BLaER1 treated with 17β-estradiol and CSF1 and Interleukin-3, amounts not matched to agents 10 nM and 100 nM (cell line): ENCODE measurements at regions not wholly inside any gene's neighbourhood (a gene's known extent, or its start where the extent isn't known, plus 50 kb on each side); places are given as distances from the start of the nearest gene placed in this dataset.

Source experiments
- H3K27ac ChIP-seq, 11 experiments: shearing (Covaris generic); formaldehyde crosslinking; 2 replicates each; pipeline ENCODE4 v1.8.1; 2022
- H3K27me3 ChIP-seq, 11 experiments: shearing (Covaris generic); formaldehyde crosslinking; 2 replicates each; pipeline ENCODE4 v1.8.1; 2022
- H3K36me3 ChIP-seq, 11 experiments: shearing (Covaris generic); formaldehyde crosslinking; 2 replicates each; pipeline ENCODE4 v1.8.1; 2022
- H3K4me1 ChIP-seq, 10 experiments: shearing (Covaris generic); formaldehyde crosslinking; 2 replicates each; pipeline ENCODE4 v1.8.1; 2022
- H3K4me2 ChIP-seq, 11 experiments: shearing (Covaris generic); formaldehyde crosslinking; 2 replicates each; pipeline ENCODE4 v1.8.1; 2022
- H3K4me3 ChIP-seq, 10 experiments: shearing (Covaris generic); formaldehyde crosslinking; 2 replicates each; pipeline ENCODE4 v1.8.1; 2022
- H3K9ac ChIP-seq, 11 experiments: shearing (Covaris generic); formaldehyde crosslinking; 2 replicates each; pipeline ENCODE4 v1.8.1; 2022
- H3K9me3 ChIP-seq, 11 experiments: shearing (Covaris generic); formaldehyde crosslinking; replicated peaks in 1 of 11; 2 replicates each; pipeline ENCODE4 v1.8.1; 2022
- H4K20me1 ChIP-seq, 11 experiments: shearing (Covaris generic); formaldehyde crosslinking; 2 replicates each; pipeline ENCODE4 v1.8.1; 2022
- Cebpa-rat ChIP-seq, 11 experiments: shearing (Covaris generic); IDR thresholded peaks; 2 replicates each; pipeline ENCODE4 v1.8.1; 2022

GRCh38 chr19:31772915-31773314, 423.7 kb upstream of the TSHZ3 start:
- H3K4me2 ChIP-seq = no peak overlapping the region
- H3K9me3 ChIP-seq = no peaks in the 10 kb centered on the region
- H3K27me3 ChIP-seq = no peaks in the 10 kb centered on the region
- no peak overlapping the region for H3K9ac ChIP-seq
- no peaks in the 10 kb centered on the region for H3K4me1 ChIP-seq
- H3K27ac ChIP-seq = no peak overlapping the region
- no peaks in the 10 kb centered on the region for H4K20me1 ChIP-seq
- no peak for TF ChIP-seq Cebpa-rat (IDR thresholded peaks at IDR 0.05)
- H3K4me3 ChIP-seq = no peak overlapping the region
- H3K36me3 ChIP-seq = no peaks in the 10 kb centered on the region

DNA sequence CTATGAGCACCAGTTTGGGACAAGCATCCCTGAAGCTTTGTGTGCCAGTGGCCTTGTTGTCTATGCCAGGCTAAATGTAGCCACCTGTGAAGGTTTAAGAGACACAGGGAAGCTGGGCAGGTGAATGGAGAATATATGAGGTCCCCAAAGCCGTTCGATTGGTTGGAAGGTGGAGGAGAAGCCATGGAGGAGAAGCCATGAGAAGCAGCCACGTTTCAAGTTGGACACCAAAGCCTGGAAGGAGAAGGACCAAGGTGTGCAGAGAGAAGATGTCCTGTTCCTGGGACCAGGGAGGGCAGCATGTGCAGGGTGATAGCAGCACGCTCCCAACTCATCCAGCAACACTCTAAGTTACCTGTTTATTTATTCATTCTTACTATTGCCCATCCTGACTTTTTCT, 432.3 kb upstream of the TSHZ3 start:
- Histone ChIP-seq H3K4me2 (no peak overlapping the region), H3K9ac (no peak overlapping the region)

DNA sequence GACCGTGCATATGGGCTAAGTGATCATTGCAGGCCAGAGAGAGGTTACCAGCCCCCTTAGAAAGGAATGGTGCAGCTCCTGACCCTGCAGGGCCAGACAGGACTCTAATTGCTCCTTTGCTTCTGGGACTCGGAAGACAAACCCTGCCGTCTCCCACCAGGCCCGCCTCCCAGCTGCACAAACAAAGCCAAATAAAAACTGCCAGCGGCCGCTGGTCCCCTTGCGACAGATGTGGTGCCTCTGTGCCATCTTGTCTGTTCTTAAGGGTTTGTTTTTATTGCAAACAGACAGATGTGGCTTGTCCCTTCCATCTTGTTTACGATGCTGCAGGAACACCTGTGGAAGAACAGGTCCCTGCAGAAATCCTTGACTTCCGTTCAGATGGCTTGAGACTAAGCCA, 434.4 kb upstream of the TSHZ3 start:
- no peak for TF ChIP-seq Cebpa-rat (IDR thresholded peaks at IDR 0.05)
- no peak overlapping the region for H3K4me2 ChIP-seq

More for the DNA sequence above, 432.3 kb upstream of the TSHZ3 start:
- Histone ChIP-seq H3K27me3 (no peaks in the 10 kb centered on the region), H3K36me3 (no peaks in the 10 kb centered on the region), H4K20me1 (no peaks in the 10 kb centered on the region), H3K4me1 (peaks cover 0 to 8% (median 0%) of the 10 kb centered on the region in 10 experiments; a peak in 2 of 20 replicates), H3K4me3 (no peak overlapping the region), H3K9me3 (no peaks in the 10 kb centered on the region), H3K27ac (no peak overlapping the region)
- no peak for TF ChIP-seq Cebpa-rat (IDR thresholded peaks at IDR 0.05)

GRCh38 chr19:31784671-31785101, 435.4 kb upstream of the TSHZ3 start:
- no peak overlapping the region for H3K4me2 ChIP-seq
- no peak overlapping the region for H3K27ac ChIP-seq
- H3K9me3 ChIP-seq = no peaks in the 10 kb centered on the region
- H3K27me3 ChIP-seq = no peaks in the 10 kb centered on the region
- TF ChIP-seq Cebpa-rat (IDR thresholded peaks at IDR 0.05) = no peak
- H4K20me1 ChIP-seq = no peaks in the 10 kb centered on the region
- no peaks in the 10 kb centered on the region for H3K36me3 ChIP-seq
- no peak overlapping the region for H3K9ac ChIP-seq
- H3K4me1 ChIP-seq = peaks cover 0 to 8% (median 0%) of the 10 kb centered on the region in 10 experiments; a peak in 2 of 20 replicates
- no peak overlapping the region for H3K4me3 ChIP-seq

More for the DNA sequence above, 434.4 kb upstream of the TSHZ3 start:
- Histone ChIP-seq H3K9me3 (no peaks in the 10 kb centered on the region), H3K9ac (no peak overlapping the region), H3K36me3 (no peaks in the 10 kb centered on the region), H3K4me3 (no peak overlapping the region), H3K27me3 (no peaks in the 10 kb centered on the region), H3K4me1 (peaks cover 0 to 8% (median 0%) of the 10 kb centered on the region in 10 experiments; a peak in 2 of 20 replicates), H3K27ac (no peak overlapping the region), H4K20me1 (no peaks in the 10 kb centered on the region)

GRCh38 chr19:31801611-31802010, 452.4 kb upstream of the TSHZ3 start:
- Histone ChIP-seq H3K27me3 (no peaks in the 10 kb centered on the region), H3K9me3 (peaks cover 0 to 5% (median 0%) of the 10 kb centered on the region in 11 experiments; a peak in 2 of 22 replicates), H3K4me3 (no peak overlapping the region), H3K36me3 (no peaks in the 10 kb centered on the region), H3K4me1 (no peaks in the 10 kb centered on the region), H3K9ac (no peak overlapping the region), H3K4me2 (no peak overlapping the region), H3K27ac (no peak overlapping the region), H4K20me1 (no peaks in the 10 kb centered on the region)
- TF ChIP-seq Cebpa-rat (IDR thresholded peaks at IDR 0.05) = no peak

GRCh38 chr19:31803835-31804446, 454.7 kb upstream of the TSHZ3 start:
- H3K4me1 ChIP-seq = no peaks in the 10 kb centered on the region
- H3K36me3 ChIP-seq = no peaks in the 10 kb centered on the region
- no peaks in the 10 kb centered on the region for H3K9me3 ChIP-seq
- H4K20me1 ChIP-seq = no peaks in the 10 kb centered on the region
- no peak overlapping the region for H3K27ac ChIP-seq
- no peak overlapping the region for H3K4me2 ChIP-seq
- TF ChIP-seq Cebpa-rat (IDR thresholded peaks at IDR 0.05) = no peak
- no peak overlapping the region for H3K4me3 ChIP-seq
- H3K9ac ChIP-seq = no peak overlapping the region
- H3K27me3 ChIP-seq = no peaks in the 10 kb centered on the region

- no peaks in the 10 kb centered on the region for H3K36me3 ChIP-seq
- no peaks in the 10 kb centered on the region for H3K27me3 ChIP-seq
- no peaks in the 10 kb centered on the region for H4K20me1 ChIP-seq
- no peaks in the 10 kb centered on the region for H3K9me3 ChIP-seq
- no peak overlapping the region for H3K27ac ChIP-seq
- no peak for TF ChIP-seq Cebpa-rat (IDR thresholded peaks at IDR 0.05)
- H3K9ac ChIP-seq = no peak overlapping the region
- H3K4me1 ChIP-seq = no peaks in the 10 kb centered on the region
- H3K4me2 ChIP-seq = no peak overlapping the region
- no peak overlapping the region for H3K4me3 ChIP-seq
These were observed 455.4 kb upstream of the TSHZ3 start for GRCh38 chr19:31804668-31805067.

GRCh38 chr19:31810536-31811109, 461.4 kb upstream of the TSHZ3 start:
- no peak overlapping the region for H3K4me3 ChIP-seq
- no peak overlapping the region for H3K4me2 ChIP-seq
- H3K9ac ChIP-seq = no peak overlapping the region
- H3K36me3 ChIP-seq = no peaks in the 10 kb centered on the region
- H3K27ac ChIP-seq = no peak overlapping the region
- H3K4me1 ChIP-seq = no peaks in the 10 kb centered on the region
- H3K9me3 ChIP-seq = no peaks in the 10 kb centered on the region
- no peaks in the 10 kb centered on the region for H3K27me3 ChIP-seq
- no peak for TF ChIP-seq Cebpa-rat (IDR thresholded peaks at IDR 0.05)
- H4K20me1 ChIP-seq = no peaks in the 10 kb centered on the region

DNA sequence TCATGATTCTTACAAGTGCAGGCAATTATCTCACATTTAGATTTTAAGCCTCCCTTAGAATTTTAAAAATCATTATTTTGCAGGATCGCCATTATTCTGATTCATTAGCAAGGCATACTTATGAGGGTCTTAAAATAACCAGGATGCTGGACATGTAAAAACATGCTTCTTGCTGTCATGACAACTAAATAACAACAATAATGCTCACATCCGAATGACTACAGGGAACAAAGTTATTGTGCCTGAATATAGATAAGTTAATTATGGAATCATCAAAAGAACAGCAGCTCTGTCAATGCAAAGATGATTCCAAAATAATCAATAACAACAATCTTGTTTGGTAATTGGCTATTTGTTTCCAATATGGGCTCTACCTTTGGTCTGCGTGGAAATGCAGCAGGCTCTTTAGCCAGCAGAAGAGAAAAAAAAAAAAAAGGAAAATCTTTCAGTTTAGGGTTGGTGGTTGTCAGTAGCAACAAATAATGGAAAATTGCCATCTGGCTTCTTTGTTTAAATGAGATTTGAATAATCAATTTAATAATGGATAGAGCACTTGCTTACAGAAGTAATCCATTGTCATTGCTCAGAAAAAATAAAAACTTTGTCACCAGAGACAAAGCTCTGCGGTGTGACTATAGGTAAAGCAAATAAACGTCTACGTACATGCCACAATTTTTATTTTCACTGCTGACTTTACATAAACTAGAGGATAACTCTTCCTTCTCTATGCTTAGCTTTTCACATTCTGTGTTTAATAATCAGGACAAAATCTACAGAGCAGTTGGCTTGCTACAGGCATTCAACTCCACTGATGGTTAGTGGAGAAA, 468.9 kb upstream of the TSHZ3 start:
- Histone ChIP-seq H3K4me2 (peak overlapping the region; percentile 6 to 48 (median 32); a peak in 14 of 22 replicates), H3K4me1 (peaks cover 8 to 22% (median 13%) of the 10 kb centered on the region in 10 experiments; a peak in 18 of 20 replicates), H3K27ac (peak overlapping the region in 2 of 11 experiments; percentile 21 to 43; a peak in 3 of 22 replicates), H3K27me3 (no peaks in the 10 kb centered on the region), H4K20me1 (no peaks in the 10 kb centered on the region), H3K9me3 (peaks cover 0 to 7% (median 0%) of the 10 kb centered on the region in 11 experiments; a peak in 2 of 22 replicates), H3K4me3 (no peak overlapping the region), H3K9ac (no peak overlapping the region), H3K36me3 (no peaks in the 10 kb centered on the region)
- TF ChIP-seq Cebpa-rat (IDR thresholded peaks at IDR 0.05) = no peak
